ENCODE measurements at regions not wholly inside any gene's neighbourhood (a gene's known extent, or its start where the extent isn't known, plus 50 kb on each side); places are given as distances from the start of the nearest gene placed in this dataset.
A peak's percentile ranks its signal among the peaks of the same experiment; 100 is the strongest.

GRCh38 chr3:72348357-72348756 is 499.9 kb downstream of the SHQ1 start:
- CTCF ChIA-PET: interaction anchor here (0.9 kb wide), 1 partner anchor 159 kb away, joined by 3 read pairs; no protein-coding TSS in a partner anchor
- peaks cover 58% of the 10 kb centered on the region for H3K4me1 Mint-ChIP-seq
- no peak overlapping the region for H3K27ac Mint-ChIP-seq
- no peak overlapping the region for H3K4me3 Mint-ChIP-seq
- no peak for DNase-seq
- H3K9me3 Mint-ChIP-seq: no peaks in the 10 kb centered on the region
- no peaks in the 10 kb centered on the region for H3K36me3 Mint-ChIP-seq
- peaks cover 27% of the 10 kb centered on the region for H3K27me3 Mint-ChIP-seq

- Mint-ChIP-seq H3K27me3 (peaks cover 27% of the 10 kb centered on the region), H3K36me3 (no peaks in the 10 kb centered on the region), H3K4me3 (no peak overlapping the region), H3K27ac (peak overlapping the region; percentile 12), H3K4me1 (peaks cover 63% of the 10 kb centered on the region), H3K9me3 (no peaks in the 10 kb centered on the region)
- CTCF ChIA-PET: interaction anchor here (0.9 kb wide), 1 partner anchor 159 kb away, joined by 3 read pairs; no protein-coding TSS in a partner anchor
- DNase-seq: peak; percentile 62
These were observed 500.4 kb downstream of the SHQ1 start for GRCh38 chr3:72347819-72348319.

DNA sequence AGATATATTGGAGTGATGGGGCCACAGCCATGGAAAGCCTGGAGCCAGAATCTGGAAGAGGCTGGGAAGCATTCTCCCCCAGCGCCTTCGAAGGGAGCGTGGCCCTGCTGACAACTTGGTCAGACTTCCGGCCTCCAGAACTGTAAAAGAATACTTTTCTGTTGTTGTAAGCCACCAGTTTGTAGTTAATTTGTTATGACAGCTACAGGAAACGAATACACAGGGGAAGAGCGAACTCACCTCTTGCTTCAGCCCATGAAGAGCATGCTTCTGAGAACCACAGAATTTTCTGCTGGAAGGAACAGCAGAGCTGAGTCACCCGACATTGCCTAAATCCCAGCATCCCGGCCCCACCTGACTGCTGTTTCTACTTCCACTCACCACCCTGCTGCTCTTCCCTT is 501.7 kb downstream of the SHQ1 start:
- Mint-ChIP-seq H3K9me3 (no peaks in the 10 kb centered on the region), H3K36me3 (no peaks in the 10 kb centered on the region), H3K4me1 (peaks cover 70% of the 10 kb centered on the region), H3K27me3 (peaks cover 23% of the 10 kb centered on the region), H3K27ac (peak overlapping the region; percentile 93), H3K4me3 (no peak overlapping the region)
- CTCF ChIA-PET: no interaction called here
- peak; percentile 47 for DNase-seq

DNA sequence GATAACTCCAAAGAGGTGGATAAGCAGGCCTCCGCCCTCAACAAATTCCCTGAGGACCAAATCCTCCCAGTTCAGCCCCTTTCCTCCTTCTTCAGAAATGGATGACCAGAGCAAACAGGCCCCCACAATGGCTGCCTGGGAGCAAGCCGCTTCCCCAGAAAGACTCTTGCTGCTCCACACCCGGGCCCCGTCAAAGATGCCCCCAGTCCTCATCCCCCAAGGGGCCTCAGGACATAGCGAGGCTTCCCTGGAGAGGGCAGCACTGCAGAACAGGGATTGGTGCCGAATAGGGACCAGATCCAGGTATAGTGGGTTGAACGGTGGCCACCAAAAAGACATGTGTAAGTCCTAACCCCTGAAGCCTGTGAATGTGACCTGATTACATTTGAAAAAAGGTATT is 502.3 kb downstream of the SHQ1 start:
- H3K36me3 Mint-ChIP-seq: no peaks in the 10 kb centered on the region
- H3K27ac Mint-ChIP-seq: peak overlapping the region; percentile 93
- no peaks in the 10 kb centered on the region for H3K9me3 Mint-ChIP-seq
- H3K27me3 Mint-ChIP-seq: peaks cover 18% of the 10 kb centered on the region
- DNase-seq: no peak
- peak overlapping the region; percentile 16 for H3K4me3 Mint-ChIP-seq
- peaks cover 70% of the 10 kb centered on the region for H3K4me1 Mint-ChIP-seq
- CTCF ChIA-PET: interaction anchor here (0.6 to 1.0 kb wide), 2 partner anchors 12 to 415 kb away, joined by 3 read pairs; no protein-coding TSS in a partner anchor

DNA sequence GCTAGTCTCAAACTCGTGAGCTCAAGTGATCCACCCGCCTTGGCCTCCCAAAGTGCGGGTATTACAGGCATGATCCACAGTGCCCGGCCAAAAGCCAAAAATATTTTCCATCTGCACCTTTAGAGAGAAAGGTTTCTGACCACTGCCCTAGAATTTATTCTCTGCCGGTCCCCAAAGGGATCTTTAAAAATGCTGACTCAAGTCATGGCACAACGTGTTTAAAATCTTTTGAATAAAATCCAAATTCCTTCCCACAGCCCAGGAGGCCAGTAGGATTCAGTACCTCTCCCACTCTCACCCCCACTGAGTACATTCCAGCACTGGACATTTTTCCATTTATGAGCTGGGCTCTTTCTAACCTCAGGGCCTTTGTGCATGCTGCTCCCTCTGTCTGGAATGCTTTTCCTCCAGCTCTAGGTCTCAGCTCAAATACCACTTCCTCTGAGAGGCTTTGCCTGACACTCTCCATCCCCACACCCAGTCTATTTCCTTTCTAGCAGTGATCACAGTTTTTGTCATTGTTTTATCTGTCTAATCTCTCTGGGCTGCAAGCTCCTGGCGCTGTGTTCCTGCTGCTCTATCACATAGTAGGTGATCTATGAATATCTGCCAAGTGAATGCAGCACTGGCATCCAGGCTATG is 502.9 kb downstream of the SHQ1 start:
- peak; percentile 31 for DNase-seq
- H3K4me3 Mint-ChIP-seq: peak overlapping the region; percentile 16
- peaks cover 70% of the 10 kb centered on the region for H3K4me1 Mint-ChIP-seq
- no peaks in the 10 kb centered on the region for H3K36me3 Mint-ChIP-seq
- peak overlapping the region; percentile 93 for H3K27ac Mint-ChIP-seq
- CTCF ChIA-PET: interaction anchor here (0.6 to 1.0 kb wide), 2 partner anchors 11 to 415 kb away, joined by 3 read pairs; no protein-coding TSS in a partner anchor
- H3K27me3 Mint-ChIP-seq: peaks cover 11% of the 10 kb centered on the region
- H3K9me3 Mint-ChIP-seq: no peaks in the 10 kb centered on the region

GRCh38 chr3:72344647-72345046 is 503.6 kb downstream of the SHQ1 start:
- no peaks in the 10 kb centered on the region for H3K36me3 Mint-ChIP-seq
- H3K4me1 Mint-ChIP-seq: peaks cover 70% of the 10 kb centered on the region
- DNase-seq: no peak
- H3K27me3 Mint-ChIP-seq: peaks cover 9% of the 10 kb centered on the region
- H3K4me3 Mint-ChIP-seq: no peak overlapping the region
- CTCF ChIA-PET: no interaction called here
- H3K27ac Mint-ChIP-seq: peak overlapping the region; percentile 15
- H3K9me3 Mint-ChIP-seq: no peaks in the 10 kb centered on the region

- no peaks in the 10 kb centered on the region for H3K9me3 Mint-ChIP-seq
- H3K27me3 Mint-ChIP-seq: peaks cover 4% of the 10 kb centered on the region
- no peak for DNase-seq
- peaks cover 69% of the 10 kb centered on the region for H3K4me1 Mint-ChIP-seq
- no peak overlapping the region for H3K4me3 Mint-ChIP-seq
- CTCF ChIA-PET: no interaction called here
- H3K27ac Mint-ChIP-seq: peak overlapping the region; percentile 25
- no peaks in the 10 kb centered on the region for H3K36me3 Mint-ChIP-seq
These were observed 504.0 kb downstream of the SHQ1 start for GRCh38 chr3:72344236-72344635.

DNA sequence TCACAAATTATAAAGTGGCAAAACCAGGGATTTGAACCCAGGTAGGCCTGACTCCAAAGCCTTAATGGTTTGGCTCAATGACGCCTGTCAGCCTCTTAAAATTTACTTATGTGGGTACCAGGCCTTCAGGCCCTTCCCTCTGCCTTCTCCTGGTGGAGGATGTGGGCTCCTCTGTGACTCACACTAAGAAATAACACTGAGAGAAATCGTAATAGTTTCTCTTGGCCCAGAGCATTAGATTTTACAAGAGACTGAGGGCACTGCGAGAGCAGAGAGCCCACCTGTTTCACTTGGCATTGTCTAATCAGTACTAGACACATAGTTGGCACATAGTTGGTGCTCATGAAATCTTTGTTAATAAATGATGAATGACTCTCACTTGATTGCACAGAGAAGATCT is 505.2 kb downstream of the SHQ1 start:
- H3K27me3 Mint-ChIP-seq: no peaks in the 10 kb centered on the region
- H3K9me3 Mint-ChIP-seq: no peaks in the 10 kb centered on the region
- H3K36me3 Mint-ChIP-seq: no peaks in the 10 kb centered on the region
- DNase-seq: peak; percentile 53
- peaks cover 58% of the 10 kb centered on the region for H3K4me1 Mint-ChIP-seq
- H3K27ac Mint-ChIP-seq: peak overlapping the region; percentile 20
- H3K4me3 Mint-ChIP-seq: no peak overlapping the region
- CTCF ChIA-PET: no interaction called here

DNA sequence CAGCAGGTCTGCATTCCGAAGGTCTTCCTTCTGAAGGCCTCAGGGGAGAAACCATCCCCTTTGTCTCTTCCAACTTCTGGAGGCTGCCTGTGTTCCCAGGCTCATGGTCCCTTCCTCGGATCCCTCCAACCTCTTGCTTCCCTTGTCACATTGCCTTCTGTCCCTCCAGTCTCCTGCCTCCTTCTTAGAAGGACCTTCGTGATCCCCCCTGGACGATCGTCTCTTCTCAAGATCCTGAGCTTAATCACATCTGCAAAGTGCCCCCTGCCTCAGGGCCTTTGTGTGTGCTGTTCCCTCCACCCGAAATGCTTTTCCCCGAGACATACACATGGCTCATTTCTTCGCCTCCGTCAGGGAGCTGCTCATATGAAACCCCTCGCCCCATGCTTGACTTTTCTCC is 505.8 kb downstream of the SHQ1 start:
- CTCF ChIA-PET: interaction anchor here (0.7 kb wide), 1 partner anchor 78 kb away, joined by 3 read pairs; no protein-coding TSS in a partner anchor
- no peak overlapping the region for H3K27ac Mint-ChIP-seq

GRCh38 chr3:72341920-72342319 is 506.3 kb downstream of the SHQ1 start:
- Mint-ChIP-seq H3K4me1 (peaks cover 47% of the 10 kb centered on the region), H3K9me3 (no peaks in the 10 kb centered on the region), H3K27me3 (no peaks in the 10 kb centered on the region), H3K36me3 (no peaks in the 10 kb centered on the region), H3K27ac (no peak overlapping the region), H3K4me3 (no peak overlapping the region)
- DNase-seq: no peak
- CTCF ChIA-PET: interaction anchor here (0.7 to 1.3 kb wide), 3 partner anchors 21 to 324 kb away, joined by 3 to 4 read pairs (median 3); no protein-coding TSS in a partner anchor

More for the DNA sequence above, 505.8 kb downstream of the SHQ1 start:
- Mint-ChIP-seq H3K36me3 (no peaks in the 10 kb centered on the region), H3K4me3 (no peak overlapping the region), H3K27me3 (no peaks in the 10 kb centered on the region), H3K4me1 (peaks cover 52% of the 10 kb centered on the region), H3K9me3 (no peaks in the 10 kb centered on the region)
- DNase-seq: no peak

DNA sequence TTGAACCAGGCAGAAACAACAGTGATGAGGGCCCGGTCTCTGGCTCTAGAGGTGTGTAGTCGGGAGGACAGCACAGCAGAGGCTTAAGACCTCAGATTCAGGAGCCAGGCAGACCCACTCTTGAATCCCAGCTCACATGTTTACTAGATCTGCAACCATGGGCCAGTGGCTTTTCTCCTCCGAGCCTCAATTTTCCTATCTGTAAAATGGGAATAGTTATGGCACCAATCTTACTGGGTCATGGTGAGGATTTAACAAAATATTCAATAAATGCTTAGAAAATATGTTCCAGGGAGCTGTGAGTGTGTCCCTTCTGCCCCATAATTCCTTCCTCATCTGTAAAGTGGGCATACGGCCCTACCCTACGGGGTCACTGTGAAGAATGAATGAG is 506.9 kb downstream of the SHQ1 start:
- CTCF ChIA-PET: interaction anchor here (1.2 to 1.3 kb wide), 2 partner anchors 20 to 325 kb away, joined by 3 to 4 read pairs; no protein-coding TSS in a partner anchor
- no peaks in the 10 kb centered on the region for H3K9me3 Mint-ChIP-seq
- no peaks in the 10 kb centered on the region for H3K27me3 Mint-ChIP-seq
- no peaks in the 10 kb centered on the region for H3K36me3 Mint-ChIP-seq
- no peak for DNase-seq
- no peak overlapping the region for H3K4me3 Mint-ChIP-seq
- peaks cover 41% of the 10 kb centered on the region for H3K4me1 Mint-ChIP-seq
- H3K27ac Mint-ChIP-seq: no peak overlapping the region

GRCh38 chr3:72340476-72341379 is 507.5 kb downstream of the SHQ1 start:
- DNase-seq: no peak
- Mint-ChIP-seq H3K36me3 (no peaks in the 10 kb centered on the region), H3K9me3 (no peaks in the 10 kb centered on the region), H3K27me3 (no peaks in the 10 kb centered on the region), H3K27ac (no peak overlapping the region), H3K4me3 (no peak overlapping the region), H3K4me1 (peaks cover 35% of the 10 kb centered on the region)
- CTCF ChIA-PET: interaction anchor here (0.6 to 1.3 kb wide), 4 partner anchors 20 to 1039 kb away, joined by 3 to 4 read pairs (median 3); no protein-coding TSS in a partner anchor

- Mint-ChIP-seq H3K27ac (no peak overlapping the region), H3K9me3 (no peaks in the 10 kb centered on the region), H3K27me3 (no peaks in the 10 kb centered on the region), H3K36me3 (no peaks in the 10 kb centered on the region), H3K4me3 (no peak overlapping the region), H3K4me1 (peaks cover 28% of the 10 kb centered on the region)
- no peak for DNase-seq
- CTCF ChIA-PET: interaction anchor here (0.6 kb wide), 1 partner anchor 35 kb away, joined by 3 read pairs; no protein-coding TSS in a partner anchor
These were observed 508.2 kb downstream of the SHQ1 start for GRCh38 chr3:72340056-72340455.

GRCh38 chr3:72339670-72340030 is 508.6 kb downstream of the SHQ1 start:
- no peak overlapping the region for H3K4me3 Mint-ChIP-seq
- CTCF ChIA-PET: interaction anchor here (0.6 kb wide), 1 partner anchor 35 kb away, joined by 3 read pairs; no protein-coding TSS in a partner anchor
- no peaks in the 10 kb centered on the region for H3K36me3 Mint-ChIP-seq

More at GRCh38 chr3:72339670-72340030, 508.6 kb downstream of the SHQ1 start:
- Mint-ChIP-seq H3K9me3 (no peaks in the 10 kb centered on the region), H3K4me1 (peaks cover 24% of the 10 kb centered on the region), H3K27me3 (no peaks in the 10 kb centered on the region), H3K27ac (no peak overlapping the region)
- DNase-seq: no peak

All from activated naive CD4-positive, alpha-beta T cell treated with anti-CD3 and anti-CD28 coated beads, Interleukin-2, amount 10 ng/mL, durations not matched to agents 7 days and 5 days (primary cell).